Stimulated activated CD4-positive, alpha-beta T cell treated with anti-CD3 and anti-CD28 coated beads, Interleukin-4, amount 100 ng/mL, for 4 hours (primary cell): ENCODE measurements at regions not wholly inside any gene's neighbourhood (a gene's known extent, or its start where the extent isn't known, plus 50 kb on each side); places are given as distances from the start of the nearest gene placed in this dataset.
"Not testable (repeated sequence)": the region's sequence is repeated elsewhere in the genome, so short reads cannot be mapped to it uniquely, and the experiment has no call there.

Experiments used
- DNase-seq, 2 experiments: peaks; one replicate each; pipeline ENCODE4 v3.0.0-alpha.2; 2020

DNA sequence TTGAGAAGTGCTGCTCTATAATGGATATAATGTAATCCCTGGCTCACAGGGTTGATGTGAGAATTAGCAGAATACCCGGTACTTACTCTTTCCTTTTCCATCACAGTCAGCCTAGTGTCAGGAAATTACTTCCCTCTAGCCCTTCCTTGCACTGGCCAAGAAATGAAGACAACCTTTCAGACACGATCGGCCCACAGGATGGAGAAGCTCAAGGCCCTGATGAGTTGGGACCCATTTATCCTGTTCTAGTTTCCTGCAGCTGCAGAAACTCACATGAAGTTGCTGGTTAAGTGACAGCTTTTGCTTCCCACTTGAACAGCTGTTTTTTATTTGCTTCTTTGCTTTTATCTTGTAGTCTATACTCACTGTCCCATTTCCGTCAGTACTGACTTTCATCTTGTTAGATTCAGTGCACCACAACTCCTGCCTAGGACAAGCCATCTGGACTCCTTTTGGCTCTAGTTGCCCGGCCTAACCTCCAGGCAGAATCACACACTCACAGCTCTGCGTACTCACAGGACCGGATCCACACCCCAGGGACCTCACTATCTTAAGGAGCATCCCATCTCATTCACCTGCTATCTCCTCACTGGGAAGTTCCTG, 325.1 kb upstream of the CHRNA7 start:
- not testable (repeated sequence) for DNase-seq

DNA sequence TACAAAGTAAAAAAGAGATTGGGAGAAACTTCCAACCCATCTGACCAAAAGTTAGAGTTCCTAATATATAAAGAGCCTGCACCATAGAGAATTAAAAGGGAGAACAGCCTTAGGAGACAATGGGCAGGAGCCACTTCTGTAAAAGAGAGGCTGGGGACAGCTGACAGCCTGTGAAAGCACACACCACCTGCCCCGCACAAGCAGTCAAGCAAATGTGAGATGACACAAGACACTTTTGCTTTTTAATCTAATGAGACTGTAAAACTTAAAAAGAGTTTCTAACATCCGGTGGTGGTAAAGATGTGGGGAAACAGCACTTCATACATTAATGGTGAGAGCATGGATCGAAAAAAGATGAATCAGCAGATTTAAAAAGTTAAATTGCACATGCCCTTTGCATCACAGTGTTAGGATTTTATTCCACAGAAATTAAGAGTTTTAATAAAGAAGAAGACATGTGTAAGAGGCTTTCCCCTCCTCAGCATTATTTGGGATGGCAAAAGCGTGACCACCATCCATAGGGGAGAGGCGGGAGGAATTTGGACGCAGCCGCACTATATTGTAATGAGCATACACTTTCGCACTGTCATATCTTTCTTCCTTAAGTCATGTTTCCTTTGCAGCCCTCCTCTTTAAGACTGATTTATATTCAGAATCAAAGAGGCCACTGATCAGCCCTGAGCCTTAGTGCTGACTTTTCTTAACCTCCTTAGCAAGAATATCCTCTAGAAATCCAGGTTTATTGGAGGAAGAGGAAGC, 322.2 kb upstream of the CHRNA7 start:
- DNase-seq = not testable (repeated sequence)

DNA sequence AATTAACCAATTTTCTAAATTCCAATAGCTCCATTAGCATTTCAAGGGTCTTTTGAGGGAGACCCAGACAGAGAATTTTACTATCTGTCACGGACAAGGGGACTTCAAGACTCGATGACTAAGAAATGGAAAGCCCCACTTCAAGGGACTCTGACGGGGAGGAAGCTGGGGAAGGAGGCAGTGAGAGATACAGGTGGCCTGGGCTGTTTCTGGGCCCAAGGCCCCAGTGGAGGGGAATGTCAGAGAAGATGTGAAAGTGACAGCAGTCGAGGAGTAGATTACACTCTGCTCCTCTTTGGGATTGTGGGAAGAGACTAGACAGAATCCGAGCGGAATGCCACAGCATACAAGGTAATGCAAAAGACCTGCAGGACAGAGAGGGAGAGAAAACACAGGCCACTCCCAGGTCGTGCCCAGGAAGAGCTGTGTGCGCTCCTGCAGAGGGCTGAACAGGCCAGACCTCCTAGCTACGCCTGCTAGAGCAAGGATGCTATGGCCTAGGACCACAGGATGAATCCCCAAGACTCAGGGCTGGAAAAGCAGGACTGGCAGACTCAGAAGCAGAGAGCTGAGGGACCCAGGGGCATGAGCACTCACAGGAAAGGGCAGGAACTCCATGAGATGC, 321.5 kb upstream of the CHRNA7 start:
- DNase-seq = not testable (repeated sequence)

DNA sequence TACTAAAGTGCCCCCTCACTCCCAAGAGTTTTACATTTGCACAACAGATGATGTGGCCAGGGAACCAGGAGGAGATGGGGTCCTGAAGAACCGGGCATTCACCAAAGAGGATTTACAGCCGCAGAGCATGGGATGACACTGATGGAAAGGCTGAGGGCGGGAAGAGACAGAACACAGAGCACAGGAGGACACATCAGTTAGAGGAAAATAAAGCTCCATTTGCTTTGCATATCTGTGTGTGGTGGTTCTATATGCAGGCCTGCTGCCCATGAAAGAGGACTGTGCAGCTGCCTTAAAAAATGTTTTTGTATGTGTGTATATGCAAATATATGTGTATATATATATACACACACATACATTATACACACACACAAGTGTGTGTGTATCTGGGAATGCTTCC, 320.8 kb upstream of the CHRNA7 start:
- DNase-seq = not testable (repeated sequence)

DNA sequence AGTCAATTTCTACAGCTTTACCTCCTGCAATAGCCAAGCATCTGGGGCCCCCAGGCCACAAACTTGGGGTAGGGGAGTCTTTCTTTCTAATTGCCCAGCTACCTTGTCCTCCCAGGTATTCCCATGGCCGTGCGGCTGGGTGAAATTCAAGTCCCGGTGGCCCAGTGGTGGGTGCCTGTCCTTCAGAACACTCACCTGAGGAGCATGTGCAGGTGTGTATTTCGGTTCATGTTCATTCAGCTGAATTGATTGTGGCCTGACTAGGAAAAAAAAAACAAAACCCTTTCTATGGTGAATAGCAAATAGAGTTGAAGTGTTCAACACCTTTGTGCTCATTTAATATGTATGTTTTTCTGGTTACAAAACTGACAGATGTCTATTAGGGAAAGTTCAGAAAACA, 319.5 kb upstream of the CHRNA7 start:
- DNase-seq = not testable (repeated sequence)

DNA sequence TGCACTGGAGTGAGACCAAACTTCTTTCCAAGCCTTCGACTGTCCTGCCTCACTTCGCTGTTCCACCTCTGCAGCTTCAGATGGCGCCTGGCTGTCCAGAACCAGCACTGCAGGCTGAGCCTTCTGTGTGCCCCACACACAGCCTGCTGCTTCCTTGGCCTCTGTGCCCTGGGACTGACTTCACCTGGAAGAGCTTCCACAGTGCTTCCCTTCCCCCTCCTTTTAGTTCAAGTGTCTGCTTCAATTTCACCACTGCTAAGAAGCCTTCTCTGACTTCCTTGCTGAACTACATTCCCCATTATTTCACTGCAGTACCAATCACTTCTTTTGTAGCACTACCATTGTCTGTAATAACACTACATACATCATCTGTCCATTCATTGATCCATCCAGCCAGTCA, 315.1 kb upstream of the CHRNA7 start:
- not testable (repeated sequence) for DNase-seq

DNA sequence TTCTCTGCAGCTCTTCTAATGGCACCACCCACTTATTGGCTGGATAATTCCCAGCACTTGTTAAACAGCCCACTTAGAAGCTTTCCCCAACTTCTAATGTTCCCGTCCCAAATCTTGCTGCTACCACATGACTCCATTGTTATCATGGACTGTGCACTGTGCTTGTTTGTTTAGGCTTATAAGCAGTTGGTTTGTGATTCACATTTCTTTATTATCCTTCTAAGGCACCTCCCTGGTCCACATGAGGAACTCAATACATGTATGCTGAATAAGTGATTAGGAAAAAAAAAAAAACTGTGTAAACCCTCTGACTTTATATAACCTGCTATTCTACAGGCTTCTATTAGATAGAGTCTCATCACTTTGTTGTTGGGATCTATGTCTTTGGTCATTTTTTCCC, 311.7 kb upstream of the CHRNA7 start:
- not testable (repeated sequence) for DNase-seq

DNA sequence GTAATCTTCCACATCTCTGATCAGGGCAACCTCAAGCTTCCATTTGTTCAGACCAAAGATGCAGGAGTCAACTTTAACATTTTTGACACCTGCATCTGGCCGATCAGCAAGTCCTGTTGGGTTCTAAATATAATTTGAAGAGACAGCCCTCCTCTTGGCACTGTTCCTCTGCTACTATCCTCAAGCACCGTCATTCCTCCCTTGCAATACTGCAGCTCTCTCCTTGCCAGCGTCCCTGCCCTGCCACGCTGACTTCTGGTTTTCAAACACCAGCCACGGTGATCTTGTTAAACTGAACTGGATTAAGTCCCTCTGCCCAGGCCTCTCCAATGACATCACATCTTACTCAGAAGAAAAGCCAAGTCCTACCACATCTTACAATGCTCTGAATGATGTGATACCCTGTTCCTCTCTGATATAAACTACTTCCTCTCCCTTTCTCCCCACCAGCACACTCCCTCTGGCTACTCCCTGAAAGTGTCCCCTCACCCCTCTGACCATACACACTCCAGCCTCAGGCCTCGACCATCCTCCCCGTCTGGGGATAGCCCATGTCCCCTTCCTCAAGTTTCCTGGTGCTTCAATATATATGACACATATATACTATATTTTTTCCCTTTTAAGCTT, 310.8 kb upstream of the CHRNA7 start:
- DNase-seq = not testable (repeated sequence)

DNA sequence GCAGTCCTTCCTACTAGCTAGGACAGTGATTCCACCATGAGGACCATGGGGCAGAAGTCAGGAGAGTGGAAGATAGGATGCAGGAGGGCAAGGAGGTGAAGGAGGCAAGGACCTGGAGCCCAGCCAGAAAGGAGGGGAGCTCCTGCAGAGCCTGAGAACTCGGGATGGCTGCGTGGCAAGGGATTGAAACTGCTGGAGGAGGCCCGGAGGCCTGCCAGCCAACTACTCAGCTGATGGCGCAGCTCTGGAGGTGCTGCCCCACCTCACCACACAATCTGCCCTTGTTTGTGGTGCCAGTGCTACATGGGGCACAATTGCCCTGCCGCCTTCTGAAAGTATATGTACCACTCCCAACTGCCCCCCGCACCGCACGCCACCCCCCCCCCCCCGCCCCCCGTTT, 307.3 kb upstream of the CHRNA7 start:
- not testable (repeated sequence) for DNase-seq

DNA sequence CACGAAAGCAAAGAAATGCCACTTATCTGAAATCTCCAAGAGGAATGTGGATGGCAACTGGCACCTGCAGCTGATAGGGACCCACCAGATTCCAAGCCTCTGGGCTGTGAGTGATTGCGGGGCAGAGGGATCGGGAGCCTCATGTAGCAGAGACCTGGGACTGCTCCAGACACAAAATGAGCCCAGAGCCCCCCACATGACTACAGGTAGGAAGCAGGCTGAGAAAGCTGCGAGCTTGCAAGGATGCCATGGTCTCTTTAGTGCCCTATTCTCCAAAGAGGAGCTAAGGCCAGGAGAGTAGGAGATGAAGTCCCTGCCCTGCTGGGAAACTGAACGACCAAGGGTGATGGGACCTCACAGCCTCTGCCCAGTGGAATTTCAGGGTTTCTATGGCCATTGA, 305.4 kb upstream of the CHRNA7 start:
- DNase-seq = not testable (repeated sequence)

DNA sequence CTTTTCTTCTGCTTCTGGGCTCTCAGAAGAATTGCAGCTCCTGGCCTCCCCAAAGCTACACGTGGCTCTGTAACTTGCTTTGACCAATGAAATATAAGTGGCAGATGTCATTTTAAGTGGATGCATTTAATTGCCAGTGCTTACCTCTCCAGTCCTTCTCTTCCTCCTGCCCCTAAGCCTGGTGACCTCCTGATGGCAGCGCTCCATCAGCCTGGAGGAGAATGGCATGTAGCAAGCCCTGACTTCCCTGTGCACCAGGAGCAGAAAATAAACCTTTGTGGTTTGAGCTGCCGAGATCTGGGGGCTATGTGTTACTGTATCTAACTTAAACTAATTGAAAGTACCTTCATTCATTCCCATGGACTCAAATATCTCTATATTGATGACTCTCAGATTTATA, 304.7 kb upstream of the CHRNA7 start:
- DNase-seq = not testable (repeated sequence)

DNA sequence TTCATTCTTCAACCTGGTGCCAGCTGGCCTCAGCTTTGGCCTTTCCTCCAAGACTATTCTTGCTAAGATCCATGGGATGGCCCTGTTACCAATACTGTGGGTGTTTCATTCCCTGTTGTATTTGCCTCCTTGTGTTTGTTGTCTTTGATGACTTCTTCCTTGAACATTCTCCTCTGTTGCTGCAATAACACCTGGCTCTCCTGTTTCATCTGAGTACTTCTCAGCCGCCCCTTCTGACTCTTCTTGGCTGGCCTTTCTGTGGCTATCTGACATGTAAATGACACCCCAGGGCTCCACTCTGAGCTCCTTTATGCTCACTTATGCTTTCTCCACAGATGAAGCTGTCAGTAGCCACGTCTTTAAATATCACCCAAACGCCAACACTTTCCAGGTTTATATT, 302.7 kb upstream of the CHRNA7 start:
- DNase-seq = no peak

DNA sequence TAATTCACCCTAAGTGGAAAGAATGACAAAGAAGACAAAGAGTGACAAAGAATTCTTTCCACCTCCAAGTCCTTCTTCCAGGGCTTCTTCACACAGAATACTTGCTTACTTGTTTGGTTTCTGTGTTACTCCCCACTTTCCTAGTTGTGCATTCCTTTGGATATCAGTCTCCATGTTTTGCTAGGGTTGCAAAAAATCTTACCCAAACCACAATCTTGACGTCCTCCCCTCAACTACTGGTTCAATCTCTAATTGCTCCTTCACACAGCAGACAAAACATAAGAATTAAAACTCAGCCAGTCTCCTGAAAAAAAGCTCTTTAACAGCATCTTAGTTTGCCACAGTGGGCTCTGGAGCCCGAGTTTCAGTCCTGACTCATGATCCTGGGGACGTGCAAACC, 297.6 kb upstream of the CHRNA7 start:
- DNase-seq = no peak

DNA sequence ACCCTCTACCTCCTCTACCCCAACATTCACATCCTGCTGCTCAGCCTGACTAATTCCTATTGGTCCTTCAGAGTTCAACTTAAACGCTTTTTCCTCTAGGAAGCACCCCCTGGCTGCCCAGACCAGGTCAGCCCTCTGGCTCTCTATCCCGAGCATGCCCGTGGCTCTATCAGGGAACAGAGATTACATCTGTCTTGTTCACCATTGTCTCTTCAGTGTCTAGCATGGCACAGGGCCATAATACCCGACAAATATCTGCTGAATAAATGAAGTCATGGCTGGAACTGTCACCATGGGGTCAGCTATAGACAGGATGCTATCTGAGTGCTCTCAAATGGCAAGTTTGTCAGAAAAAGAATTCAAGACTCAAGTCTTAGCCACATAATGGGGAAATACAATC, 296.9 kb upstream of the CHRNA7 start:
- DNase-seq = no peak

DNA sequence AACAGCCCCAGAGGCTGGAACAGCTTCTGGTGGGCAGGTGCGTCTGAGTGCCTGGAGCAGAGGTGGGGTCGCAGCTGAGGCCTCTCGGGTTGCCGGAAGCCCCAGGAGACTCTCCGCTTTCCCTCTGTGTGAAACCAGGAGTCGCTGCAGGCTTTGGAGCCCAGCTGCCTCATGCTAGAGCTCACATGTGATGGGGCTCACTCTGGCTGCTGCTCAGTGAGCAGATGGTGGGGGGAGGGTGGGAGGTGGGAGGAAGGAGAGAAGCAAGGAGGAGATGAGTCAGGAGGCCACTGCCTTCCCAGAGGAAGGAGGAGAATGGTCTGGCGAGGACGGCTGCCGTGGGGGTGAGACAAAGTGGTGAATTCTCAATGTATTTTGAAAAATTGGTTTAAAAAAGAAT, 290.1 kb upstream of the CHRNA7 start:
- no peak for DNase-seq

DNA sequence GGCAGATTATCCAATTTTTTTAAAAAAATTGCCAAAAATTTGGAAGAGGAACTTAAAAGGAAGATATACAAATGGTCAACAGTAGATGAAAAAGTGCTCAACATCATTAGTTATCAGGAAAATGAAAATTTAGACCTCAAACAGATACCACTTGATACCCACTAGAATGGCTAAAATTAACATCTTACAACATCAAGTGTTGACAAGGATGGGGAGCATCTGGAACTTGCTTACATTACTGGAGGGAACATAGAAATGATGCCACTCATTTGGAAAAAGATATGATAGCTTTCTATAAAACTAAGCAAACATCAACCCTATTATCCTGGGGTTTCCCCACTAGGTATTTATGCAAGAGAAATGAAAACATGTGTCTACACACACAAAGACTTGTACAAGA, 284.5 kb upstream of the CHRNA7 start:
- DNase-seq = no peak

DNA sequence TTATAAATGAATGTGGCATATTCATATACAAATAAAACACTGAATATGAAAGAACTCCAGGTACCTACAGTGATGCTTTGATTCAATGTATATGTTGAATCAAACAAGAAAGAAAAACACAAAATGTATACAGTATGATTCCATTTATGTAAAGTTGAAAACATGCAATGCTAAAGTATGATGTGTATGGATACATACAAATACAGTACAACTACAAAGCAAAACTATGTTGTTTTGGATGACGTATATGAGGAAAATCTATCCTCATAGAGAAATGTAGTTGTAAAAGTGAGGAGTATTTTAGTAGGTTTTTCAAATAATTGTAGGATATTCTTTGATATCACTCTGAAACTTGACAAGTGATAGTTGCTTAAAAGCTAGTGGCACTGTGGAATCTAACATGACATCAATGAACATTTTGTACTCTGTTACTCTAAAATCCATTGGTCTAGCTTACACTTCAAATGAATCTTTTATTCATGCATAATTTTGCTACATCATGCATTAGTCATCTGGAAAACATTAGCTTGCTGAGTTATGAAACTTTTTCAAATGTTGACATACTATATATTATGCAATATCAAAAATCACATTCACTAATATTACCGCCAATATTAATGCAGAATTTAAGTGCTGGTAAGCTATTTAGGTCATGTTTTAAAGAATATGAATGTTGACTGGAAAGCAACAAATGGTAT, 278.1 kb upstream of the CHRNA7 start:
- DNase-seq = no peak

DNA sequence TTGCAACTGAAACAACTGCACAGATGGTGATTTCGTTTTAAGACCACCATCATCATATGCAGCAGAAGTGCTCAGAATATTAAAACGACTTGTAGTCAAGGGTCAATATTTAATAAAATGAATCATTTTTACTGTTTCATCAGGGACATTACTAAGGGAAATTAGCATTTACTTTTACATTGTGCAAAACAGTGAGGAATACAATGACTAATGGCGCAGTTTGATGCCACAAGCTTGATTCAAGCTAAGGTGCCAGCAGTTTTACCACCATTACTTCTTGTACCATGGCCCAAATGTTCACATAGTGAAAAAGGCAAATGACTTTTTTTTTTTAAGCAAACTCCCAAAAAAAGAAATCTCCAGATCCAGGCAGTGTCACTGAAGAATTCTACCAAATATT, 277.4 kb upstream of the CHRNA7 start:
- DNase-seq = no peak

DNA sequence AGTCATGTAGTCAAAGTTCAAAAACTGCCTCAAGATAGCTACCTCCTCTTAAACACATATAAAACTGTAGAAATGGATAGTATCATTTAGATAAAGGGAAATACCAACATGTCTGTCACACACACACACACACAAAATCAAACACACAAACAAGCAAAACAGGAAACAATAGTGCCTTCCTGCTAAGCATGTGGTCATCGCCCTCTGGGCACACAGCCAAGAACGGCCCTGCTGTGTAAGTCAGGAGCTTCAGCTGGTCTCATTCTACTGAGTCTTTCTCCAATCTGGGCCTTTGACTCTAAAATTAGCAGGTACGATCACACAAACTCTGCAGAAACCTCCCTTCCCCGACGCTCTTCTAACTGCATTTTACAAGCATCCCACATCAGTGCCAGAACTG, 272.2 kb upstream of the CHRNA7 start:
- DNase-seq = no peak

DNA sequence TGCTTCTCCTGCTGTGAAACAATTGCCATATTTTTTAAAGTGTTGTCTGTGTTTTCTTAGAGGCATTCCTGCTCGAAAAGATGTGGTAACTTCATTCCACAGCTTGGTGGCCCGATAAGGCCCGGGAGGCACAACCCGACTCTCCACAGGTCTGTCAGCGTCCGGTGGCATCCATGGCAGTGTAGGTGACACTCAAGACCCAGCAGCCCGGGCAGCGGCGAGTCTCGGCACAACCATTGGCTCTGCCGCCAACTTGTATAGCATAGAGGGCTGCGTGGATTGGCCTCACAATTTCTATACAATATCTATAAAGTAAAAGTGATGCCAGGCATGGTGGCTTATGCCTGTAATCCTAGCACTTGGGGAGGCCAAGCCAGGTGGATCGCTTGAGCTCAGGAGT, 262.3 kb upstream of the CHRNA7 start:
- no peak for DNase-seq

DNA sequence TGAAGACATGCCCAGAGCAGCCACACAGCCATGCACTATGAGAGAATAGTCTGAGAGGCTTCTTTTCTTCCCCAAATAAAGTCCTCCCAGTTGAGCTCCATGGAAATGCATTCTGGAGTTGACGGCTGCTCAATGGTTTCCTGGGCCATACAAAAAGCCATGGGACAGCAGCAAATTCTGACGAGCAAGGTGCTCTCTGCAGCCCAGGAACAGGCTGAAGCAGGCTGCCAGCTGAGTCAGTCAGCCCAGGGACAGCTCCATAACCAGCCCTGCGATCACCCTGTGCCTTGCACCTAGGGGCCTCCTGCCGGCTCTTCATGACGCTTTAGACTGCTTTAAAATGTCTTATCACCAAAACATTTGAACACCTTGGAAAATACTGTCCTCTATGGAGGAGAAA, 256.3 kb upstream of the CHRNA7 start:
- DNase-seq = no peak

DNA sequence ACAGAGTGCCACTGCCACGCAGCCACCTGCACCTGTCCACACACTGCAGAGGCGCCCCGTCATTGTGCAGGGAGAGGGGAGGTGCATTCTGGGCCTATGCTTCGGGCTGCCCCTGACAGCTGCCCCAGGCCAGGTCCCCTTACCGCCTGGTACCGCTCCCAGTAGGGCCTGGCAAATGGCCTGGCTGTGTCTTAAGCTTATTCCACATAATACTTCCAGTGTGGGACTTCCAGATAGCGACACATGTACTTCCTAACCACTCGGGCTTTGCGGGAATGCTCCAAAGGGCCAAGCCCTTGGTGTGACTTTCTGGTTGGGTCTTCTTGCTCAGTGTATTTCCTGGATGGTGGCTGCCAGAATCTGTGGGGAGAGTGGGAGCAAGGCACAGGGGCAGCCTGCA, 254.3 kb upstream of the CHRNA7 start:
- DNase-seq = no peak

DNA sequence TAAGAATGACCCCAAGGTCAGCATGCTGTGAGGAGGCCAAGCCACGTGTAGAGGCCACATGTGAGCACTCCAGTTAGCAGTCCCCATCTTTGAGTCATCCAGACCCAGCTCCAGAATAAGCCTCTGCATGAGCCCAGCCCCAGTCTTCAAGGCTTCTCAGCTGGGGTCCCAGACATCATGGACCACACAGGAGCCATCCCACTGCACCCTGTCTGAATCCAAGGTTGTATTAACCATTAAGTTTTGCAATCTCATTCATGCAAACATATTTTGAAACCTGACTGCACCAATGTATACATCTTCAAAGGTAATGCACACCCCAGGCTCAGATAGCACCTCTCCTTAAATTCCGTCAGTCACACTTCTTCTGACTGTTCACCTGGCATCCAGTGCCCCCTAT, 249.1 kb upstream of the CHRNA7 start:
- no peak for DNase-seq
